ENCODE measurements at regions not wholly inside any gene's neighbourhood (a gene's known extent, or its start where the extent isn't known, plus 50 kb on each side); places are given as distances from the start of the nearest gene placed in this dataset.

DNA sequence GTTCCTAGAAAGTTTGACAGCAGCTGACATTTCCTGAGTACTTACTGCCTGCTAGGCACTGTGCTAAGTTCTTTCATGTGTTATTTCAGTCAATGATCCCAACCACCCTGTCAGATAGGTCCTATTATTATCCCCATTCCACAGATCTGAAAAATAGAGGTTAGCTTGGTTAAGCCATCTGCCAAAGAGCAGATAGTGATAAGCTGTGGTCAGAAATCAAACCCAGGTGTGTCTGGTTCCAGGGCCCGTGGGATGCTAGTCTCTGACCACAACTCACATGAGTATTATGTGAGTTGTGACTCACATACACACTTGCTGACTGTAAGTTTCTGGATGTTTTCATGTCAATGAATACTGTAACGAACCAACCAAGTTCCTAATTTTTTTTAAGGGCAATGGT is 132.0 kb upstream of the APCDD1 start:
- TF ChIP-seq, protein P1, sequence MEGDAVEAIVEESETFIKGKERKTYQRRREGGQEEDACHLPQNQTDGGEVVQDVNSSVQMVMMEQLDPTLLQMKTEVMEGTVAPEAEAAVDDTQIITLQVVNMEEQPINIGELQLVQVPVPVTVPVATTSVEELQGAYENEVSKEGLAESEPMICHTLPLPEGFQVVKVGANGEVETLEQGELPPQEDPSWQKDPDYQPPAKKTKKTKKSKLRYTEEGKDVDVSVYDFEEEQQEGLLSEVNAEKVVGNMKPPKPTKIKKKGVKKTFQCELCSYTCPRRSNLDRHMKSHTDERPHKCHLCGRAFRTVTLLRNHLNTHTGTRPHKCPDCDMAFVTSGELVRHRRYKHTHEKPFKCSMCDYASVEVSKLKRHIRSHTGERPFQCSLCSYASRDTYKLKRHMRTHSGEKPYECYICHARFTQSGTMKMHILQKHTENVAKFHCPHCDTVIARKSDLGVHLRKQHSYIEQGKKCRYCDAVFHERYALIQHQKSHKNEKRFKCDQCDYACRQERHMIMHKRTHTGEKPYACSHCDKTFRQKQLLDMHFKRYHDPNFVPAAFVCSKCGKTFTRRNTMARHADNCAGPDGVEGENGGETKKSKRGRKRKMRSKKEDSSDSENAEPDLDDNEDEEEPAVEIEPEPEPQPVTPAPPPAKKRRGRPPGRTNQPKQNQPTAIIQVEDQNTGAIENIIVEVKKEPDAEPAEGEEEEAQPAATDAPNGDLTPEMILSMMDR (IDR thresholded peaks at IDR 0.05), result no peak
- no peak for TF ChIP-seq POLR2AphosphoS5 (IDR thresholded peaks at IDR 0.05; ENCODE audit: insufficient read depth in 1 of 2, low read depth in 1 of 2)
- TF ChIP-seq POLR2A (IDR thresholded peaks at IDR 0.05), result no peak
